Heart left ventricle (tissue), 16 donors: ENCODE measurements at regions not wholly inside any gene's neighbourhood (a gene's known extent, or its start where the extent isn't known, plus 50 kb on each side); places are given as distances from the start of the nearest gene placed in this dataset.
"Not testable (repeated sequence)": the region's sequence is repeated elsewhere in the genome, so short reads cannot be mapped to it uniquely, and the experiment has no call there.

Experiments used
- ATAC-seq, 4 donors: fragments of 200-7000 bp; cut with Tn5 transposase; one replicate each; pipeline ENCODE4 v1.9.1; 2020 to 2022; ENCODE audit warnings: moderate library complexity in 4 of 4, mild to moderate bottlenecking in 3 of 4, moderate number of reproducible peaks in 1 of 4
- DNase-seq, 5 donors: peaks; one replicate each; pipeline ENCODE4 v3.0.0-alpha.2; 2020
- H3K27ac ChIP-seq, 12 donors: fragments of 200-600 bp; sonication (generic) in 4 of 12; one replicate each; pipeline versions ENCODE4 v1.5.0 to v1.8.0; 2016 to 2022; ENCODE audit warnings: mild to moderate bottlenecking in 2 of 12
- H3K27me3 ChIP-seq, 9 donors: fragments of 200-600 bp; sonication (generic) in 2 of 9; one replicate each; pipeline versions ENCODE4 v1.5.1 to v1.8.0; 2016 to 2022; ENCODE audit warnings: mild to moderate bottlenecking in 3 of 9
- H3K36me3 ChIP-seq, 9 donors: fragments of 200-600 bp; sonication (generic) in 2 of 9; one replicate each; pipeline versions ENCODE4 v1.5.0 to v1.8.0; 2018 to 2022; ENCODE audit warnings: mild to moderate bottlenecking in 2 of 9
- H3K4me1 ChIP-seq, 12 donors: fragments of 200-600 bp; sonication (generic) in 4 of 12; one replicate each; pipeline versions ENCODE4 v1.5.0 to v1.8.0; 2016 to 2022; ENCODE audit warnings: mild to moderate bottlenecking in 3 of 12
- H3K4me3 ChIP-seq, 12 donors: fragments of 200-600 bp; sonication (generic) in 4 of 12; one replicate each; pipeline versions ENCODE4 v1.5.0 to v1.8.0; 2017 to 2022; ENCODE audit warnings: mild to moderate bottlenecking in 9 of 12, moderate library complexity in 4 of 12
- H3K9me3 ChIP-seq, 12 donors: fragments of 200-600 bp; sonication (generic) in 4 of 12; one replicate each; pipeline versions ENCODE4 v1.5.0 to v1.8.0; 2016 to 2022; ENCODE audit warnings: mild to moderate bottlenecking in 1 of 12
- CTCF ChIP-seq, 12 donors: fragments of 200-600 bp; sonication (generic) in 4 of 12; IDR thresholded peaks; one replicate each; pipeline versions ENCODE4 v1.5.0 to v1.8.0; 2018 to 2022; ENCODE audit warnings: antibody characterized with exemption in 12 of 12, mild to moderate bottlenecking in 5 of 12
- POLR2A ChIP-seq, 2 donors: fragments of 450-650 bp; IDR thresholded peaks; one replicate each; pipeline ENCODE4 v1.6.1; 2017; ENCODE audit warnings: antibody characterized with exemption in 2 of 2, mild to moderate bottlenecking in 2 of 2, moderate library complexity in 2 of 2
- WGBS, 4 donors: extraction: QIAGEN DNeasy Blood & Tissue Kit in 2 of 4; methylation state at CpG; one replicate each; pipeline versions ENCODE4 v1.1.5 to v1.1.7; 2013 to 2018; 5-methylcytosine and 5-hydroxymethylcytosine counted together
- intact Hi-C, 10 donors: fragments of 100-400 bp; cut with DNase I; formaldehyde crosslinking; loops; one replicate each; pipeline versions ENCODE4 v1.11.1 to v1.14.2; 2022
- donor health status: ischemic (EF 13 %, LVEDD 7.1; RV severe dilation, severe dysfunction).
- donor health status: healthy with polysubstance abuse.
- donor health status: DM: no; HTN: yes; CAD: no.
- donor health status: DM: no; HTN: no; CAD: no.
- donor health status: ischemic (EF 25% LVEDD 6.9; RV normal size, moderate dysfunction).
- donor health status: ischemic (EF 25% LVEDD 5.7; RV mildly dilated, moderate dysfunction).
- donor health status: healthy.
- donor health status: DM: yes; HTN: yes; CAD: no.
- donor health status: ischemic (EF 35%, LVEDD 5.7; RV mildly dilated, moderate dysfunction).
- donor health status: nonischemic (EF 11% LVEDD 7.7; RV severe dilation, severe dysfunction).
- donor health status: DM: yes; HTN: yes; CAD: no.
- donor health status: PGD.
- donor health status: ischemic (EF 29% LVEDD 5.4; RV normal size, mild dysfunction).
- donor health status: nonischemic (EF 23%, LVEDD 6.1; RV moderate dilation, normal function).

GRCh38 chrX:110519501-110519900, 160.9 kb downstream of the RTL9 start:
- intact Hi-C loops = no loop called here
- 58 to 80% (median 77%) methylated on average over 3 of the region's 3 CpGs for WGBS, 4 donors
- H3K27ac ChIP-seq = peak overlapping the region in 3 of 12 donors; percentile 38 to 49 (median 48)

GRCh38 chrX:110519906-110520452, 161.3 kb downstream of the RTL9 start:
- DNase-seq (no peak), ATAC-seq (no peak)
- no peak overlapping the region for H3K4me3 ChIP-seq
- intact Hi-C loops = no loop called here
- no peaks in the 10 kb centered on the region for H3K4me1 ChIP-seq
- 64 to 65% (median 65%) methylated on average over 7 of the region's 7 CpGs for WGBS, 4 donors
- H3K27me3 ChIP-seq = peaks cover 0 to 33% (median 0%) of the 10 kb centered on the region in 9 donors
- H3K9me3 ChIP-seq = no peaks in the 10 kb centered on the region
- H3K27ac ChIP-seq = peak overlapping the region in 3 of 12 donors; percentile 38 to 49 (median 48)
- no peaks in the 10 kb centered on the region for H3K36me3 ChIP-seq
- TF ChIP-seq POLR2A (IDR thresholded peaks at IDR 0.05) = no peak
- no peak for TF ChIP-seq CTCF (IDR thresholded peaks at IDR 0.05)

More at GRCh38 chrX:110519501-110519900, 160.9 kb downstream of the RTL9 start:
- H3K27me3 ChIP-seq = peaks cover 0 to 33% (median 0%) of the 10 kb centered on the region in 9 donors
- no peak for ATAC-seq
- H3K36me3 ChIP-seq = no peaks in the 10 kb centered on the region
- DNase-seq = no peak
- H3K4me3 ChIP-seq = no peak overlapping the region
- no peaks in the 10 kb centered on the region for H3K4me1 ChIP-seq
- TF ChIP-seq POLR2A (IDR thresholded peaks at IDR 0.05) (no peak), CTCF (IDR thresholded peaks at IDR 0.05) (no peak)
- no peaks in the 10 kb centered on the region for H3K9me3 ChIP-seq

- H3K4me1 ChIP-seq = not testable (repeated sequence)
Measured at GRCh38 chrX:110520652-110521051, 162.0 kb downstream of the RTL9 start.

GRCh38 chrX:110531873-110532580, 173.4 kb downstream of the RTL9 start:
- peak in 1 of 5 donors; percentile 13 for DNase-seq
- TF ChIP-seq POLR2A (IDR thresholded peaks at IDR 0.05) (no peak), CTCF (IDR thresholded peaks at IDR 0.05) (no peak)
- Histone ChIP-seq H3K27ac (peak overlapping the region in 3 of 12 donors; percentile 50 to 59 (median 55)), H3K4me1 (no peaks in the 10 kb centered on the region), H3K36me3 (no peaks in the 10 kb centered on the region), H3K27me3 (peaks cover 0 to 3% (median 0%) of the 10 kb centered on the region in 9 donors), H3K4me3 (no peak overlapping the region), H3K9me3 (peaks cover 0 to 12% (median 0%) of the 10 kb centered on the region in 12 donors)
- WGBS, 4 donors = 28 to 49% (median 33%) methylated on average over 2 of the region's 2 CpGs
- ATAC-seq = peak; percentile 64 to 91 (median 78)
- intact Hi-C loops = no loop called here

More at GRCh38 chrX:110520652-110521051, 162.0 kb downstream of the RTL9 start:
- H3K27ac ChIP-seq, H3K9me3 ChIP-seq, H3K36me3 ChIP-seq, H3K4me3 ChIP-seq, DNase-seq, ATAC-seq, intact Hi-C loops: not testable (repeated sequence)
- 39 to 46% (median 45%) methylated on average over 12 to 13 of the region's 13 CpGs for WGBS, 4 donors
- H3K27me3 ChIP-seq = peaks cover 0 to 35% (median 0%) of the 10 kb centered on the region in 9 donors
